ENCODE measurements at regions not wholly inside any gene's neighbourhood (a gene's known extent, or its start where the extent isn't known, plus 50 kb on each side); places are given as distances from the start of the nearest gene placed in this dataset.

- Histone ChIP-seq H3K4me3 (replicated peaks; ENCODE audit: insufficient read depth, low read length) (no peak overlapping the region), H3K27me3 (ENCODE audit: insufficient read depth, poor library complexity, severe bottlenecking) (no peaks in the 10 kb centered on the region), H3K27ac (replicated peaks) (no peak overlapping the region)
- no peak for TF ChIP-seq POLR2AphosphoS5 (IDR thresholded peaks at IDR 0.05; ENCODE audit: low read depth)
- no peak for TF ChIP-seq REST (IDR thresholded peaks at IDR 0.05; ENCODE audit: insufficient replicate concordance, low read depth)
- no peak for TF ChIP-seq SPI1 (IDR thresholded peaks at IDR 0.05; ENCODE audit: borderline replicate concordance, low read depth)
- TF ChIP-seq GABPA (IDR thresholded peaks at IDR 0.05; ENCODE audit: low read depth), result no peak
- TF ChIP-seq CTCF (IDR thresholded peaks at IDR 0.05; ENCODE audit: insufficient read depth, low read length), result no peak
- DNase-seq (ENCODE audit: low read depth in 1 of 2, low spot score in 1 of 2), result no peak
Measured at GRCh38 chr10:8700689-8701088, 646.2 kb downstream of the GATA3 start.

- H3K4me3 ChIP-seq (replicated peaks; ENCODE audit: insufficient read depth, low read length), result no peak overlapping the region
- H3K27ac ChIP-seq (replicated peaks), result no peak overlapping the region
- DNase-seq (ENCODE audit: low read depth in 1 of 2, low spot score in 1 of 2), result no peak
- no peaks in the 10 kb centered on the region for H3K27me3 ChIP-seq (ENCODE audit: insufficient read depth, poor library complexity, severe bottlenecking)
- TF ChIP-seq REST (IDR thresholded peaks at IDR 0.05; ENCODE audit: insufficient replicate concordance, low read depth) (no peak), SPI1 (IDR thresholded peaks at IDR 0.05; ENCODE audit: borderline replicate concordance, low read depth) (no peak), POLR2AphosphoS5 (IDR thresholded peaks at IDR 0.05; ENCODE audit: low read depth) (no peak), GABPA (IDR thresholded peaks at IDR 0.05; ENCODE audit: low read depth) (no peak), CTCF (IDR thresholded peaks at IDR 0.05; ENCODE audit: insufficient read depth, low read length) (no peak)
Measured at GRCh38 chr10:8702181-8702580, 647.7 kb downstream of the GATA3 start.

GRCh38 chr10:8705415-8705814 lies 650.9 kb downstream of the GATA3 start:
- Histone ChIP-seq H3K27me3 (ENCODE audit: insufficient read depth, poor library complexity, severe bottlenecking) (no peaks in the 10 kb centered on the region), H3K27ac (replicated peaks) (no peak overlapping the region), H3K4me3 (replicated peaks; ENCODE audit: insufficient read depth, low read length) (no peak overlapping the region)
- TF ChIP-seq REST (IDR thresholded peaks at IDR 0.05; ENCODE audit: insufficient replicate concordance, low read depth) (no peak), CTCF (IDR thresholded peaks at IDR 0.05; ENCODE audit: insufficient read depth, low read length) (no peak), GABPA (IDR thresholded peaks at IDR 0.05; ENCODE audit: low read depth) (no peak), POLR2AphosphoS5 (IDR thresholded peaks at IDR 0.05; ENCODE audit: low read depth) (no peak), SPI1 (IDR thresholded peaks at IDR 0.05; ENCODE audit: borderline replicate concordance, low read depth) (no peak)
- no peak for DNase-seq (ENCODE audit: low read depth in 1 of 2, low spot score in 1 of 2)

Data from HL-60 (cell line).